Dedifferentiated amniotic fluid mesenchymal stem cell (primary cell): ENCODE measurements at regions not wholly inside any gene's neighbourhood (a gene's known extent, or its start where the extent isn't known, plus 50 kb on each side); places are given as distances from the start of the nearest gene placed in this dataset.
"Not testable (repeated sequence)": the region's sequence is repeated elsewhere in the genome, so short reads cannot be mapped to it uniquely, and the experiment has no call there.

Experiments used
- DNase-seq: peaks from one replicate; pipeline ENCODE4 v3.0.0-alpha.2; 2016; ENCODE audit errors: extremely low spot score

GRCh38 chr2:174697255-174697654 is 67.0 kb downstream of the CHRNA1 start:
- DNase-seq, result peak; percentile 64

GRCh38 chr2:174694920-174695319 is 69.4 kb downstream of the CHRNA1 start:
- no peak for DNase-seq

GRCh38 chr2:174694196-174694878 is 69.9 kb downstream of the CHRNA1 start:
- DNase-seq, result no peak

GRCh38 chr2:174693344-174693743 is 70.9 kb downstream of the CHRNA1 start:
- DNase-seq, result no peak

- DNase-seq, result no peak
Observed at GRCh38 chr2:174692256-174692919, 71.9 kb downstream of the CHRNA1 start.

- DNase-seq, result no peak
Observed at GRCh38 chr2:174691201-174691779, 73.0 kb downstream of the CHRNA1 start.

- DNase-seq, result no peak
Observed at GRCh38 chr2:174690026-174690425, 74.2 kb downstream of the CHRNA1 start.

GRCh38 chr2:174688079-174688478 is 76.2 kb downstream of the CHRNA1 start:
- DNase-seq, result peak; percentile 77

GRCh38 chr2:174686430-174686829 is 77.8 kb downstream of the CHRNA1 start:
- no peak for DNase-seq

- DNase-seq, result peak; percentile 46
Observed at GRCh38 chr2:174683392-174683759, 80.9 kb downstream of the CHRNA1 start.

- DNase-seq, result no peak
Observed at GRCh38 chr2:174682578-174683391, 81.5 kb downstream of the CHRNA1 start.

- DNase-seq, result no peak
Observed at GRCh38 chr2:174682007-174682577, 82.2 kb downstream of the CHRNA1 start.

GRCh38 chr2:174681099-174682006 is 82.9 kb downstream of the CHRNA1 start:
- peak; percentile 40 for DNase-seq

- no peak for DNase-seq
Observed at GRCh38 chr2:174680221-174680620, 82.6 kb upstream of the WIPF1 start.

- DNase-seq, result no peak
Observed at GRCh38 chr2:174678395-174678794, 80.8 kb upstream of the WIPF1 start.

- DNase-seq, result no peak
Observed at GRCh38 chr2:174675615-174676014, 78.0 kb upstream of the WIPF1 start.

- DNase-seq, result peak; percentile 29
Observed at GRCh38 chr2:174673876-174674275, 76.3 kb upstream of the WIPF1 start.

GRCh38 chr2:174673440-174673839 is 75.8 kb upstream of the WIPF1 start:
- DNase-seq, result no peak

- DNase-seq, result not testable (repeated sequence)
Observed at GRCh38 chr2:174671532-174671931, 73.9 kb upstream of the WIPF1 start.

- DNase-seq, result no peak
Observed at GRCh38 chr2:174670446-174670845, 72.8 kb upstream of the WIPF1 start.

- no peak for DNase-seq
Observed at GRCh38 chr2:174669336-174669735, 71.7 kb upstream of the WIPF1 start.
